GM18511 (cell line): ENCODE measurements at regions not wholly inside any gene's neighbourhood (a gene's known extent, or its start where the extent isn't known, plus 50 kb on each side); places are given as distances from the start of the nearest gene placed in this dataset.
A peak's percentile ranks its signal among the peaks of the same experiment; 100 is the strongest.

ENCODE experiments used
- ATAC-seq: cut with Tn5 transposase; IDR thresholded peaks from one replicate; pipeline ENCODE4 v1.9.1; 2021; ENCODE audit warnings: mild to moderate bottlenecking, moderate library complexity; ENCODE audit not compliant: unreplicated experiment

DNA sequence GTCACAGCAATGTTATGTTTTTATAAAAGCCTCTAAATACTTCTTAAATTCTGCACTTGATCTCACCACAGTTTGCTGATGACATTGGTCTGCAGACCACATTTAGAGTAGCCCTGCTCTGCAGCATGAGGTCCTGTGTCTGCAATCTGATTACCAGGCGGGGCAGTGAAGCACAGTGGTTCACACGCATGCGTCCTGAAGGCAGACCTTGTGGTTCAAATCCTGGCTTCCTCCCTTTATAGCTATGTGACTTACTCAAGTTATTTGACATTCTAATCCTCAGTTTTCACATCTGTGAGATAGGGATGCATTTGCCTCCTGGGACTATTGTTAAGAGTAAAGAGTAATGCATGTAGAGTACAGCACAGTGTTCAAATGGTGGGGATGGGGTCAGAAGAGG, 50.3 kb downstream of the BMAL2 start:
- no peak for ATAC-seq

DNA sequence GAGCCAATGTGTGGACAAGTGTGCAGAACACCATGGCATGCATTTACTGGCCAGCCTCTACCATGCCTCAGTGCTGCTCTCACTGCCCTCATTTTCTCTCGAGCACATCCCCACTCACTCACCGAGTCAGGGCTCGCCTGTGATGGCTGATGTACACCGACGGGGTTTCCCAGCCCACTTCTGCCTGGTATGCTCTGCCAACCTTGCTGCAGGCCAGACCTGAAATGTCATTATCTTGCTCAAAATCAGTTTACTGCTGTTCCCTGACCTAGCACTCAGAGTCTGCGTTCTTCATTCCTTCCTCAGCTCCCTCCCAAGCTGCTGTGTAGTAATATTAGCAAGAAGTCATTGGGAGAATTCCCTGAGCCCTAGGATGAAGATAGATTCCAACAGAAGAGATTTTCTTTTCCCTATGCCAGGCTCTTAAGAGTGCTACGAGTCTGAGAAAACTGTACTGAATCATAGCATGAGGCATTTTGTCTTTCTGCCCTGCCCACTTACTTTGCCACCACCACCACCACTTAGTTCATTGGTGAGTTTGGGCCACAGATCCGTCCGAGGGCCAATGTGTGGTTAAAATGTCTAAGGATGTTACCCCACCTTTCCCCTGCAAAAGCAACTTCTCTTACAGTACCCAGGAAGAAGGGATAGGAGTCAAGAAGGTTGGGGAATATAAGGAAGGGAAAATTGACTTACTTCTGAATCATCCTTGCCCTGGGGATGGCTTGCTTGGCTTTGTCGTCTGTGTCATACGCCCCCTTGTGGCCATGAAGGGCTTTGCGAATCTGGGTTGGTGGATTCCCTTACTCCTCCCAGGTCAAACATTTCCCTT, 51.0 kb downstream of the BMAL2 start:
- ATAC-seq, result no peak

DNA sequence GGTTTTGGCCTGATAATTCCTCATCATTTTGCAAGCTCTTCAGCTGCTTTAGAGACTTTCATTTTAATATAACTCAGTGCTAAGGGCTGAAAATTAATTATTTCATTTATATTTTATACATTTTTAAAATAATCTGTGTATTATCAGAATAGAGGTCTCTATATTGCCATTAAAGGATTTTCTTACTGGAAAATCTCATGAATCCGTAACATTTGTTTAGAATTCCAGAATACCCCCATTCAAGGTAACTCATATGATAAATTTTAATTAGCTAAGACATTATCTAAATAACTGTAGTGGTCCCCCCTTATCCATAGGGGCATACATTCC, 51.6 kb downstream of the BMAL2 start:
- no peak for ATAC-seq

DNA sequence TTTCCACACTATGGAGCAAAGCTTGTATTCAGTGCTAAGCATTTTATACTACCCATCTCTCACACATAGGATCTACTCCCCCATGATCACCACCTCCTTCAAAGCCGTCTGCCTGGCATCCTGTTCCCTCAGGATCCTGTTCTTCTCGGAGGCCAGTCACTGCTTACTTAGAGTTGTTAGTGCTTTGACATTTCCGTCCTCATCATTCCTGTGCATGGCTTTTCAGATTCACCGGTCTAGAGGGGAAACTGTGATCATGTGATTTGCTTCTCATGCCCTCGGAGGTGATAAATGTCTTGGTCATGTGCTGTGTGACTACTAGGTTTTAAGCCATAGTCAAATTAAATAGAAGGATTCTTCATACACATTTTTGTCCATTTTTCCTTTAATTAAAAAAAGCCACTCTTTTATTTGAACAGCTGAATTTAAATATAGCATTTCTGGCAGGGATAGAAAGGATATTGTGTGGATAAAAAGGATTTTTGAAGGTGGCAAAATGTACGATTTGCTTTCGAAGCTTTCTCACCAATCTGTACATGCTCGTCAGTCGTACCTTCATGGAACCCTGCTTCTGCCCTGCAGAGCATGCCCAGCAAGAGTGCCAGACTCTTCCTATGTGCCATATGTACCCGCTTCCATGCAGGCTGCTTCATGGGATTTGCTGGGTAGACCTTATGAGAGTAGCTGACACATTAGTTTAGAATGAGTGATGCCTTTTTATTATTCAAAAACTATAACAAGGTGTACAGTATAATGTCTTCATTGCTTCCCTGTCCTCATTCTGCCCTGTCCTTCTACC, 53.3 kb downstream of the BMAL2 start:
- ATAC-seq, result no peak

DNA sequence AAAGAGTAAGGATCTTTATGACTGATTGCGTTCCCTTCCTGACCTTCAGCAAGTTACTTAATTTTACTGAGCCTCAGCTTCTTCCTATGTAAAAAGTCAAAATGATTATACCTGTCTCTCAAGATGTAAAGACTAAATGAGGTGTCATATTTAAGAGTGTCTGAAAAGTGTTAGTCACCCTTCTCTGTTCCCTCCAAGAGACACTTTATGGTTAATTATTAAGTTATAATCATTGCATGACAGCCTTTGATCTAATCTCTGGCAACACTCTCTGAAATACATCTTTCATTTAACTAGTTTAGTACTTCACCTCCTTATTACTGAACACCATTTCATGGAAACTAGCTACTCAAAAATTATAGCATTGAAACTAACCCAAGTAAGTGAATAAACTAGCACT, 54.8 kb downstream of the BMAL2 start:
- peak; percentile 51 for ATAC-seq

DNA sequence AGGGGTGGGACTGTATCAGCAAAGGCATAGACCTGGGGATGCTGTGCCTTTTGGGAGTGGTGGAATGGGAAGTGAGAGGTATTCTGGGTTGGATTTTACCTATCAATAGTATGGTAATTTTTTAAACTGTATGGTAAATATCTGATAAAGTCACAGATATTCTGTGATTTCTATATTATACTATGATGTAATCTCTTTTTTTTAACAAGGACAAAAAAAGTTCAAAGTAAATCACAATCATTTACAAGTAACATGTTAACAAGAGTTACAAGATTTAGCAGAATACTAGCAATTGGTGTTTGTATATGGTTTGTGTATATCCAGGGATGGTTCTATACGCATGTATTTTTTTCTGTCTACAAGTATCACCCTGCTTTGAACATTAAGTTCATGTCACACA, 56.0 kb downstream of the BMAL2 start:
- ATAC-seq, result no peak

DNA sequence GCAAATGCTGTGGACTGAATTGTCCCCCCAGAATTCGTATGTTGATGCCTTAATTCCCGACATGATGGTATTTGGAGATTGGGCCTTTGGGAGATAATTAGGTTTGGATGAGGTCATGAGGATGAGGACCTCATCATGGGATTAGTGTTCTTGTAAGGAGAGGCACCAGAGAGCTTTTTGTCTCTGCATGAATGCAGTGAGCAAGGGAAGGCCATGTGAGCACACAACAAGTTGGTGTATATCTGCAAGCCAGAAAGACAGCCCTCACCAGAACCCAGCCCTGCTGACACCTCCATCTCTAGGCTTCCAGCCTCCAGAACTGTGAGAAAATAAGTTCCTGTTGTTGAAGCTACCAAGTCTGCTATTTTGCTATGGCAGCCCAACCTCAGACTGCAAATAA, 51.9 kb upstream of the SMCO2 start:
- no peak for ATAC-seq

DNA sequence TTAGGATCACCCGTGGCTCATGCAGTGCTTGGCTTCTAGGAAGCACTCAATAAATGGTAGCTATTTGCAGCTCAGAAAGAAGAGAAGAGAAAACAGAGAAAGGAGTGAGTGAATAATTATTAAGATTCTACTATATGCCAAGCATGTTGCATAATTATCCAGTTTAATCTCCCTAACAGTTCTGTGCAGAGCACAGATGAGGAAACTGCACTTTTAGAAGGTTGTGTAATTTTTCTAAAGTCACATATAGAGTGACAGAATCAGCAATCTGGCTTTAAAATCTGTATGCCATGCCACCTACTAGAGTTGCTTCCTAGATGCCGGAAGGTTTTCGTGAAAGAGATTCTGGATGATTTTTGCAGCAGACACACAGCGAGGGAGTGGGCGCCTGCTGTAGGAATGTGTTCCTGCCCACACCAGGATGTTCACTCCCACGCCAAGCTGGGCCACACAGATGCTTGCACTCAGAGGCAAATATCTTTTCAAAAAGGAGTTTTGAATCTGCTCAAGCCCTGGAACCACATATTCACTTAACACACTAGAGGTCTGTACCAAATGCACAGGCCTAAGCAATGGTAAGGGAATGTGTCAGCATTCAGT, 50.2 kb upstream of the SMCO2 start:
- ATAC-seq, result no peak
